Dedifferentiated amniotic fluid mesenchymal stem cell (primary cell): ENCODE measurements at regions not wholly inside any gene's neighbourhood (a gene's known extent, or its start where the extent isn't known, plus 50 kb on each side); places are given as distances from the start of the nearest gene placed in this dataset.

Experiments used
- DNase-seq: peaks from one replicate; pipeline ENCODE4 v3.0.0-alpha.2; 2016; ENCODE audit errors: extremely low spot score

- DNase-seq = no peak
Observed at GRCh38 chr1:185581020-185581419, 153.2 kb upstream of the HMCN1 start.

- no peak for DNase-seq
Observed at GRCh38 chr1:185578293-185578692, 155.9 kb upstream of the HMCN1 start.

- DNase-seq = no peak
Observed at GRCh38 chr1:185574139-185574875, 159.9 kb upstream of the HMCN1 start.

- DNase-seq = no peak
Observed at GRCh38 chr1:185573677-185574076, 160.5 kb upstream of the HMCN1 start.

GRCh38 chr1:185573162-185573561 lies 161.0 kb upstream of the HMCN1 start:
- DNase-seq = no peak

GRCh38 chr1:185570962-185571361 lies 163.2 kb upstream of the HMCN1 start:
- DNase-seq = peak; percentile 57

- no peak for DNase-seq
Observed at GRCh38 chr1:185568155-185569123, 165.8 kb upstream of the HMCN1 start.

- no peak for DNase-seq
Observed at GRCh38 chr1:185567440-185567839, 166.8 kb upstream of the HMCN1 start.

GRCh38 chr1:185566995-185567394 lies 167.2 kb upstream of the HMCN1 start:
- DNase-seq = peak; percentile 65

GRCh38 chr1:185565302-185565701 lies 168.9 kb upstream of the HMCN1 start:
- DNase-seq = peak; percentile 52

- DNase-seq = no peak
Observed at GRCh38 chr1:185564816-185565215, 169.4 kb upstream of the HMCN1 start.

- DNase-seq = no peak
Observed at GRCh38 chr1:185562461-185563359, 171.5 kb upstream of the HMCN1 start.

GRCh38 chr1:185561629-185562028 lies 172.6 kb upstream of the HMCN1 start:
- DNase-seq = peak; percentile 36

- DNase-seq = no peak
Observed at GRCh38 chr1:185560760-185561159, 173.4 kb upstream of the HMCN1 start.

- DNase-seq = no peak
Observed at GRCh38 chr1:185559684-185560331, 174.4 kb upstream of the HMCN1 start.

- peak; percentile 38 for DNase-seq
Observed at GRCh38 chr1:185559151-185559550, 175.0 kb upstream of the HMCN1 start.

- peak; percentile 42 for DNase-seq
Observed at GRCh38 chr1:185556561-185556960, 177.6 kb upstream of the HMCN1 start.

- DNase-seq = no peak
Observed at GRCh38 chr1:185555743-185556142, 178.4 kb upstream of the HMCN1 start.

- DNase-seq = no peak
Observed at GRCh38 chr1:185551008-185551407, 183.2 kb upstream of the HMCN1 start.

GRCh38 chr1:185549906-185550305 lies 184.3 kb upstream of the HMCN1 start:
- no peak for DNase-seq

GRCh38 chr1:185546029-185546428 lies 188.2 kb upstream of the HMCN1 start:
- DNase-seq = no peak
